GM12878 (cell line): ENCODE measurements at regions not wholly inside any gene's neighbourhood (a gene's known extent, or its start where the extent isn't known, plus 50 kb on each side); places are given as distances from the start of the nearest gene placed in this dataset.

Experiments
- ATAC-seq: fragments of 200-7000 bp; cut with Tn5 transposase; 3 replicates; pipeline ENCODE4 v1.9.1; 2020; ENCODE audit warnings: mild to moderate bottlenecking, moderate library complexity
- BruUV-seq: library from RNA; stranded (reverse); fragments of 400-500 nt; replicated peaks from 2 replicates; lab custom pipeline; 2021; lab: Mats Ljungman, UMichigan
- CTCF ChIA-PET: fragments of 300-600 bp; sonication (Branson Sonifier 250); formaldehyde crosslinking; extraction: SDS; loops from one replicate; lab custom pipeline; 2021; ENCODE audit warnings: inconsistent platforms; lab: Yijun Ruan, JAX
- POLR2A ChIA-PET: fragments of 350-600 bp; formaldehyde crosslinking; extraction: SDS; loops from one replicate; lab custom pipeline; 2021; ENCODE audit warnings: inconsistent platforms; lab: Charles Lee
- RAD21 ChIA-PET: fragments of 300-600 bp; sonication (Branson Sonifier 250); formaldehyde crosslinking; loops from one replicate; lab custom pipeline; 2023; ENCODE audit warnings: antibody characterized with exemption; ENCODE audit not compliant: unreplicated experiment; lab: Charles Lee
- SMC1A ChIA-PET: fragments of 300-600 bp; sonication (Branson Sonifier 250); formaldehyde crosslinking; loops from one replicate; lab custom pipeline; 2023; ENCODE audit not compliant: unreplicated experiment, uncharacterized antibody; lab: Charles Lee
- DNase-seq: peaks from one replicate; pipeline ENCODE4 v3.0.0-alpha.2; 2011; ENCODE audit warnings: low read depth, low spot score
- FAIRE-seq: peaks from 3 replicates; lab custom pipeline; 2011; peaks lifted over from hg19 to GRCh38; lab: Jason Lieb, UNC
- H2AFZ ChIP-seq: 2 replicates; pipeline ENCODE4 v1.6.0; 2011; ENCODE audit warnings: low read depth, low read length, control low read depth; ENCODE audit not compliant: control insufficient read depth
- H3K27ac ChIP-seq: 2 replicates; pipeline ENCODE4 v1.5.1; 2011; ENCODE audit warnings: control low read depth; ENCODE audit not compliant: control insufficient read depth, insufficient read depth
- H3K27me3 ChIP-seq, 2 experiments: replicated peaks in 1 of 2; 2 replicates each; pipeline versions ENCODE4 v1.6.0 to v1.6.1; 2011; ENCODE audit warnings: low read length in 1 of 2; ENCODE audit not compliant: control insufficient read depth in 2 of 2, insufficient read depth in 2 of 2
- H3K36me3 ChIP-seq, 2 experiments: 2 replicates each; pipeline ENCODE4 v1.5.1; 2011; ENCODE audit warnings: low read length in 1 of 2; ENCODE audit not compliant: control insufficient read depth in 2 of 2, insufficient read depth in 2 of 2
- H3K4me1 ChIP-seq: 2 replicates; pipeline ENCODE4 v1.6.1; 2011; ENCODE audit warnings: mild to moderate bottlenecking, low read length, moderate library complexity, mixed read lengths; ENCODE audit not compliant: control insufficient read depth, insufficient read depth
- H3K4me2 ChIP-seq: 2 replicates; pipeline ENCODE4 v1.6.0; 2011; ENCODE audit warnings: control low read depth; ENCODE audit not compliant: control insufficient read depth, insufficient read depth
- H3K4me3 ChIP-seq: fragments of 200-600 bp; sonication (generic); 2 replicates; pipeline ENCODE4 v1.5.1; 2016
- H3K79me2 ChIP-seq: 2 replicates; pipeline ENCODE4 v1.6.0; 2011; ENCODE audit warnings: low read length; ENCODE audit not compliant: control insufficient read depth, insufficient read depth
- H3K9ac ChIP-seq: 2 replicates; pipeline ENCODE4 v1.8.0; 2011; ENCODE audit warnings: low read length, control low read depth, mixed read lengths; ENCODE audit not compliant: control insufficient read depth, insufficient read depth
- H3K9me3 ChIP-seq: replicated peaks from 3 replicates; pipeline ENCODE4 v1.5.1; 2011; ENCODE audit warnings: mild to moderate bottlenecking, low read length; ENCODE audit not compliant: control insufficient read depth, insufficient read depth
- H4K20me1 ChIP-seq: 2 replicates; pipeline ENCODE4 v1.6.0; 2011; ENCODE audit not compliant: control insufficient read depth, insufficient read depth
- ETV6 ChIP-seq, 2 experiments: fragments of 450-650 bp in 1 of 2; IDR thresholded peaks in 1 of 2; conservative IDR thresholded peaks in 1 of 2; 2 replicates each; pipeline ENCODE4 v1.6.1; 2014; ENCODE audit warnings: antibody characterized with exemption in 1 of 2, borderline replicate concordance in 1 of 2, low read depth in 1 of 2, mild to moderate bottlenecking in 1 of 2, moderate library complexity in 1 of 2
- GATAD2B ChIP-seq: fragments of 450-650 bp; conservative IDR thresholded peaks from 2 replicates; pipeline ENCODE4 v1.6.1; 2017; ENCODE audit warnings: low read depth, mild to moderate bottlenecking, moderate library complexity
- STAT3 ChIP-seq: IDR thresholded peaks from 2 replicates; pipeline ENCODE4 v1.6.1; 2011; ENCODE audit warnings: low read depth, low read length, improper control_type of control experiment
- TCF12 ChIP-seq: IDR thresholded peaks from 2 replicates; pipeline ENCODE4 v1.6.1; 2011; ENCODE audit warnings: low read depth, mild to moderate bottlenecking, low read length
- WGBS: methylation state at CpG from one replicate; pipeline ENCODE4 v1.1.6; 2016; ENCODE audit warnings: low lambda C conversion rate; ENCODE audit not compliant: insufficient replicate concordance, insufficient coverage; ENCODE audit errors: missing lambda C conversion rate; 5-methylcytosine and 5-hydroxymethylcytosine counted together
- in situ Hi-C: fragments of 300-500 bp; cut with MboI; formaldehyde crosslinking; loops from 9 replicates; pipeline ENCODE4 v1.14.3; 2018; ENCODE audit warnings: mixed read lengths
- intact Hi-C: fragments of 100-400 bp; cut with micrococcal nuclease; formaldehyde crosslinking; loops from one replicate; pipeline ENCODE4 v1.14.2; 2022; ENCODE audit not compliant: unreplicated experiment
- TF ChIP-seq, protein P1 (sequence below): IDR thresholded peaks from 2 replicates; pipeline ENCODE4 v1.6.1; 2011; ENCODE audit warnings: borderline replicate concordance, low read depth, mild to moderate bottlenecking, moderate library complexity, low read length; ENCODE audit not compliant: insufficient read depth, poor library complexity, severe bottlenecking
- TF ChIP-seq, protein P2 (sequence below): IDR thresholded peaks from 2 replicates; pipeline ENCODE4 v1.6.1; 2011; ENCODE audit warnings: low read depth, low read length, improper control_type of control experiment, borderline replicate concordance

- TF ChIP-seq, protein P1, sequence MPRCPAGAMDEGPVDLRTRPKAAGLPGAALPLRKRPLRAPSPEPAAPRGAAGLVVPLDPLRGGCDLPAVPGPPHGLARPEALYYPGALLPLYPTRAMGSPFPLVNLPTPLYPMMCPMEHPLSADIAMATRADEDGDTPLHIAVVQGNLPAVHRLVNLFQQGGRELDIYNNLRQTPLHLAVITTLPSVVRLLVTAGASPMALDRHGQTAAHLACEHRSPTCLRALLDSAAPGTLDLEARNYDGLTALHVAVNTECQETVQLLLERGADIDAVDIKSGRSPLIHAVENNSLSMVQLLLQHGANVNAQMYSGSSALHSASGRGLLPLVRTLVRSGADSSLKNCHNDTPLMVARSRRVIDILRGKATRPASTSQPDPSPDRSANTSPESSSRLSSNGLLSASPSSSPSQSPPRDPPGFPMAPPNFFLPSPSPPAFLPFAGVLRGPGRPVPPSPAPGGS = no peak
- no peak for TF ChIP-seq TCF12
- TF ChIP-seq, protein P2, sequence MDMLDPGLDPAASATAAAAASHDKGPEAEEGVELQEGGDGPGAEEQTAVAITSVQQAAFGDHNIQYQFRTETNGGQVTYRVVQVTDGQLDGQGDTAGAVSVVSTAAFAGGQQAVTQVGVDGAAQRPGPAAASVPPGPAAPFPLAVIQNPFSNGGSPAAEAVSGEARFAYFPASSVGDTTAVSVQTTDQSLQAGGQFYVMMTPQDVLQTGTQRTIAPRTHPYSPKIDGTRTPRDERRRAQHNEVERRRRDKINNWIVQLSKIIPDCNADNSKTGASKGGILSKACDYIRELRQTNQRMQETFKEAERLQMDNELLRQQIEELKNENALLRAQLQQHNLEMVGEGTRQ = no peak
Observed at GRCh38 chr6:126156973-126157372, 170.6 kb downstream of the TRMT11 start (continued).

GRCh38 chr6:126167726-126168125 lies 172.2 kb upstream of the CENPW start:
- no peak for TF ChIP-seq ETV6 (conservative IDR thresholded peaks at IDR 0.05 in 1 of 2, IDR thresholded peaks at IDR 0.05 in 1 of 2; ENCODE audit: borderline replicate concordance in 1 of 2, low read depth in 1 of 2)
- TF ChIP-seq STAT3 = no peak
- TF ChIP-seq GATAD2B = no peak
- Histone ChIP-seq H3K4me3 (no peak overlapping the region), H3K9ac (no peak overlapping the region), H3K79me2 (no peaks in the 10 kb centered on the region), H3K36me3 (no peaks in the 10 kb centered on the region), H3K27me3 (no peaks in the 10 kb centered on the region), H3K4me1 (no peaks in the 10 kb centered on the region), H4K20me1 (no peaks in the 10 kb centered on the region), H3K9me3 (no peaks in the 10 kb centered on the region), H3K27ac (no peak overlapping the region), H3K4me2 (no peak overlapping the region), H2AFZ (no peak overlapping the region)
- ChIA-PET CTCF (interaction anchor here (0.6 to 1.2 kb wide), 6 partner anchors 8 to 43 kb away, joined by 3 to 6 read pairs (median 3); no protein-coding TSS in a partner anchor), SMC1A (interaction anchor here (0.9 to 2.1 kb wide), 7 partner anchors 9 to 173 kb away, joined by 3 to 7 read pairs (median 4); no protein-coding TSS in a partner anchor), POLR2A (interaction anchor here (1.3 kb wide), 1 partner anchor 173 kb away, joined by 3 read pairs; no protein-coding TSS in a partner anchor), RAD21 (interaction anchor here (1.0 to 1.1 kb wide), 2 partner anchors 9 to 172 kb away, joined by 3 read pairs; no protein-coding TSS in a partner anchor)
- no peak for FAIRE-seq
- 98% methylated on average over 2 of the region's 2 CpGs for WGBS
- no TSS peak for BruUV-seq
- no peak for ATAC-seq
- intact Hi-C loops (no loop called here), in situ Hi-C loops (no loop called here)
- DNase-seq = no peak
